ENCODE measurements at regions not wholly inside any gene's neighbourhood (a gene's known extent, or its start where the extent isn't known, plus 50 kb on each side); places are given as distances from the start of the nearest gene placed in this dataset.
"Not testable (repeated sequence)": the region's sequence is repeated elsewhere in the genome, so short reads cannot be mapped to it uniquely, and the experiment has no call there.

- FAIRE-seq; H3K36me3 ChIP-seq; intact Hi-C loops (cut with DNase I); H3K27ac ChIP-seq; H3K4me3 ChIP-seq; ATAC-seq; H3K4me1 ChIP-seq; H3K27me3 ChIP-seq; H3K9me3 ChIP-seq: not testable (repeated sequence)
- peak in 1 of 6 donors; percentile 80 for DNase-seq
- 60 to 81% methylated on average over 17 to 24 of the region's 26 CpGs for WGBS, 2 donors
Measured at GRCh38 chr14:105598925-105599586, 72.7 kb downstream of the TMEM121 start.

- 79 to 86% methylated on average over 40 to 52 of the region's 52 CpGs for WGBS, 2 donors
- FAIRE-seq = not testable (repeated sequence)
Measured at GRCh38 chr14:105600195-105600938, 74.0 kb downstream of the TMEM121 start.

DNA sequence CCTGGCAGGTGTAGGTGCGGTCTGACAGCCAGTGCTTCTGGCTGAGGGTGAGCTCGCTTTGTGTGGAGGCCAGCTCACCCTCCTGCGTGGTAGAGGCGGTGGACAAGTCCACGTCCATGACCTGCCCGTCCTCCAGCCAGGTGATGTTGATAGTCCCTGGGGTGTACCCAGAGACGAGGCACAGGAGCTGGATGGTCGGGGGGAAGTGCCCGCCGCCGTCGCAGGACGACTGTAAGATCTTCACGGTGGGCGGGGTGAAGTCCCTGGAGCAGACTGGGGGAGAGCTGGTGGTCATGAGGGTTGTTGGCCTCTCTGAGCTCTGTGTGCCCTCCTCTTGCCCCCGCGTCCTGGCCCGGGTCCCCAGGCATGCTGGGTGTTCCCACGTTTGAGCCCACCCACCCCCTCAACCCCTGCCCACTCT, 74.6 kb downstream of the TMEM121 start:
- H3K9me3 ChIP-seq = no peaks in the 10 kb centered on the region
- H3K36me3 ChIP-seq = no peaks in the 10 kb centered on the region
- ATAC-seq = no peak
- FAIRE-seq = no peak
- peak in 1 of 6 donors; percentile 38 for DNase-seq
- no peak overlapping the region for H3K4me3 ChIP-seq
- TF ChIP-seq, protein P1, sequence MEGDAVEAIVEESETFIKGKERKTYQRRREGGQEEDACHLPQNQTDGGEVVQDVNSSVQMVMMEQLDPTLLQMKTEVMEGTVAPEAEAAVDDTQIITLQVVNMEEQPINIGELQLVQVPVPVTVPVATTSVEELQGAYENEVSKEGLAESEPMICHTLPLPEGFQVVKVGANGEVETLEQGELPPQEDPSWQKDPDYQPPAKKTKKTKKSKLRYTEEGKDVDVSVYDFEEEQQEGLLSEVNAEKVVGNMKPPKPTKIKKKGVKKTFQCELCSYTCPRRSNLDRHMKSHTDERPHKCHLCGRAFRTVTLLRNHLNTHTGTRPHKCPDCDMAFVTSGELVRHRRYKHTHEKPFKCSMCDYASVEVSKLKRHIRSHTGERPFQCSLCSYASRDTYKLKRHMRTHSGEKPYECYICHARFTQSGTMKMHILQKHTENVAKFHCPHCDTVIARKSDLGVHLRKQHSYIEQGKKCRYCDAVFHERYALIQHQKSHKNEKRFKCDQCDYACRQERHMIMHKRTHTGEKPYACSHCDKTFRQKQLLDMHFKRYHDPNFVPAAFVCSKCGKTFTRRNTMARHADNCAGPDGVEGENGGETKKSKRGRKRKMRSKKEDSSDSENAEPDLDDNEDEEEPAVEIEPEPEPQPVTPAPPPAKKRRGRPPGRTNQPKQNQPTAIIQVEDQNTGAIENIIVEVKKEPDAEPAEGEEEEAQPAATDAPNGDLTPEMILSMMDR (IDR thresholded peaks at IDR 0.05) = no peak
- WGBS, 2 donors = 61 to 63% methylated on average over 11 to 19 of the region's 19 CpGs
- no peak overlapping the region for H3K27ac ChIP-seq
- intact Hi-C loops (cut with DNase I) = no loop called here
- H3K27me3 ChIP-seq = no peaks in the 10 kb centered on the region
- H3K4me1 ChIP-seq = no peaks in the 10 kb centered on the region

More at GRCh38 chr14:105600195-105600938, 74.0 kb downstream of the TMEM121 start:
- H3K27ac ChIP-seq; H3K4me3 ChIP-seq; H3K4me1 ChIP-seq; intact Hi-C loops (cut with DNase I); H3K9me3 ChIP-seq; H3K36me3 ChIP-seq; H3K27me3 ChIP-seq; ATAC-seq: not testable (repeated sequence)
- peak in 2 of 6 donors; percentile 54 to 62 for DNase-seq

DNA sequence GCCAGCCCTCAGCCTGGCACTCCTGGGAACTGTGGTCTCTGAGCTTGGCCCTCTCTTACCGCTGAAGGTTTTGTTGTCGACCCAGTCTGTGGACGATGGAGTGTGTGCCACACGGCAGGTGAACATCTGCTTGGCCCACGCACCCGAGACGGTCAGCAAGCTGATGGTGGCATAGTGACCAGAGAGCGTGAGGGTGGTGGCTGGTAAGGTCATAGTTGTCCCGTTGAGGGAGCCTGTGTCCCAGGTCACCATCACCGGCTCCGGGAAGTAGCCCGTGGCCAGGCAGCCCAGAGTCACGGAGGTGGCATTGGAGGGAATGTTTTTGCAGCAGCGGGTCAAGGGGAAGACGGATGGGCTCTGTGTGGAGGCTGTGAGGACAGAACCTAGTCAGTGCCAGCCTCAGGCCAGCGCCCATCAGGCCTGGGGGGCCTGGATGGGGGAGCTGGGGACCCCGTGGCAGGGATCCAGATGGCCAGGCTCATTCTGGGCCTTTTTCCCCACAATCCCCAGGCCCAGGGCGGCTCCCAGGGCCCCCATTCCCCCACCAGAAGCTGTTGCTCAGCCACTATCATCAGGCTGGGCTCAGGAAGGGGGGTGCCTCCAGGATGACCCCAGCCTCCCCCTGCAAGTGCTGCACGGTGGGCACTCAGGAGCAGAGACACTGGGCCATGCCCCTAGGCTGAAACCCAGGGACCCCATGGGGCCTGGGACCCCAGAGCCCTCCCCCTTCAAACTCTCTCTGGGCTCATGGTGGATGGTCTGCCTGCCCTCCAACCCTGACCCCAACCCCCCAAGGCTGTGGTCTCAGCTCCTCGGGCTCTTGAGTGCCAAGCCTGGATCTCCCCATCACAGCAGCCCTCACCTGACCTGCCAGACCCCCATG, 75.2 kb downstream of the TMEM121 start:
- Histone ChIP-seq H3K9me3 (no peaks in the 10 kb centered on the region), H3K36me3 (no peaks in the 10 kb centered on the region), H3K4me3 (no peak overlapping the region), H3K27me3 (no peaks in the 10 kb centered on the region), H3K27ac (no peak overlapping the region), H3K4me1 (no peaks in the 10 kb centered on the region)
- TF ChIP-seq, protein P1 (IDR thresholded peaks at IDR 0.05) = no peak
- ATAC-seq (no peak), DNase-seq (peak in 1 of 6 donors; percentile 47), FAIRE-seq (no peak)
- intact Hi-C loops (cut with DNase I) = no loop called here
- WGBS, 2 donors = 66 to 76% methylated on average over 20 of the region's 20 CpGs

- intact Hi-C loops (cut with DNase I) = no loop called here
- ATAC-seq = no peak
- Histone ChIP-seq H3K4me1 (no peaks in the 10 kb centered on the region), H3K27me3 (no peaks in the 10 kb centered on the region), H3K4me3 (no peak overlapping the region), H3K36me3 (no peaks in the 10 kb centered on the region), H3K27ac (no peak overlapping the region), H3K9me3 (no peaks in the 10 kb centered on the region)
- FAIRE-seq = no peak
- 89 to 91% methylated on average over 9 of the region's 9 CpGs for whole genome bisulfite sequencing, 2 donors
- DNase-seq = peak in 2 of 6 donors; percentile 31 to 40
- TF ChIP-seq, protein P1 (IDR thresholded peaks at IDR 0.05) = no peak
Measured at GRCh38 chr14:105602243-105602750, 75.9 kb downstream of the TMEM121 start.
